IMR-90 (cell line): ENCODE measurements at regions not wholly inside any gene's neighbourhood (a gene's known extent, or its start where the extent isn't known, plus 50 kb on each side); places are given as distances from the start of the nearest gene placed in this dataset.

Experiments
- ATAC-seq: fragments of 200-7000 bp; cut with Tn5 transposase; 2 replicates; pipeline ENCODE4 v1.9.1; 2020; ENCODE audit warnings: low read depth, mild to moderate bottlenecking, moderate library complexity
- BruUV-seq: library from RNA; stranded (reverse); fragments of 400-500 nt; replicated peaks from 2 replicates; lab custom pipeline; 2021; lab: Mats Ljungman, UMichigan
- CTCF ChIA-PET: fragments of 300-600 bp; formaldehyde crosslinking; extraction: SDS; loops from one replicate; lab custom pipeline; 2021; ENCODE audit warnings: antibody characterized with exemption; lab: Yijun Ruan, JAX
- POLR2A ChIA-PET: fragments of 300-600 bp; sonication (Branson Sonifier 250); formaldehyde crosslinking; loops from one replicate; lab custom pipeline; 2022; ENCODE audit warnings: antibody characterized with exemption; ENCODE audit not compliant: unreplicated experiment; lab: Charles Lee
- DNase-seq: peaks from one replicate; pipeline ENCODE4 v3.0.0; 2013
- H2AFZ ChIP-seq: replicated peaks from 2 replicates; pipeline ENCODE3; 2013; ENCODE audit warnings: low read length, mild to moderate bottlenecking; ENCODE audit not compliant: poor library complexity
- H2AK5ac ChIP-seq: 2 replicates; pipeline ENCODE4 v1.6.1; 2013; ENCODE audit warnings: low read depth, low read length, inconsistent platforms
- H2AK9ac ChIP-seq: replicated peaks from 2 replicates; pipeline ENCODE3; 2013; ENCODE audit warnings: mild to moderate bottlenecking, low read depth, low read length, moderate library complexity; ENCODE audit not compliant: poor library complexity
- H2BK120ac ChIP-seq: 2 replicates; pipeline ENCODE4 v1.6.1; 2013; ENCODE audit warnings: low read depth, low read length, inconsistent platforms
- H2BK15ac ChIP-seq: 3 replicates; pipeline ENCODE4 v1.6.1; 2013; ENCODE audit warnings: low read depth, low read length, inconsistent platforms
- H2BK20ac ChIP-seq: 2 replicates; pipeline ENCODE4 v1.6.1; 2013; ENCODE audit warnings: low read depth, mild to moderate bottlenecking, inconsistent platforms, low read length, moderate library complexity
- H2BK5ac ChIP-seq: 2 replicates; pipeline ENCODE4 v1.6.1; 2013; ENCODE audit warnings: mild to moderate bottlenecking, low read depth, low read length, inconsistent platforms; ENCODE audit not compliant: poor library complexity, severe bottlenecking
- H3K14ac ChIP-seq: replicated peaks from 2 replicates; pipeline ENCODE4 v1.6.1; 2013; ENCODE audit warnings: low read depth, low read length, inconsistent platforms
- H3K18ac ChIP-seq: 2 replicates; pipeline ENCODE4 v1.6.1; 2013; ENCODE audit warnings: low read depth, low read length, control low read depth
- H3K23ac ChIP-seq: 2 replicates; pipeline ENCODE4 v1.6.1; 2013; ENCODE audit warnings: low read depth, low read length, inconsistent platforms
- H3K27ac ChIP-seq: 2 replicates; pipeline ENCODE4 v1.5.1; 2013; ENCODE audit warnings: mild to moderate bottlenecking, control low read depth, low read length; ENCODE audit not compliant: insufficient read depth
- H3K27me3 ChIP-seq: 2 replicates; pipeline ENCODE4 v1.6.1; 2013; ENCODE audit warnings: low read length; ENCODE audit not compliant: control insufficient read depth, insufficient read depth
- H3K36me3 ChIP-seq: 2 replicates; pipeline ENCODE4 v1.6.1; 2013; ENCODE audit warnings: low read length, mixed read lengths; ENCODE audit not compliant: control insufficient read depth, insufficient read depth
- H3K4ac ChIP-seq: 2 replicates; pipeline ENCODE4 v1.6.1; 2013; ENCODE audit warnings: low read depth, low read length, inconsistent platforms
- H3K4me1 ChIP-seq: 2 replicates; pipeline ENCODE4 v1.6.1; 2013; ENCODE audit warnings: low read length, mixed read lengths; ENCODE audit not compliant: control insufficient read depth, insufficient read depth
- H3K4me2 ChIP-seq: 2 replicates; pipeline ENCODE4 v1.6.1; 2013; ENCODE audit warnings: low read depth, mild to moderate bottlenecking, control low read depth, low read length, moderate library complexity
- H3K4me3 ChIP-seq: 2 replicates; pipeline ENCODE4 v1.5.1; 2013; ENCODE audit warnings: low read depth, mild to moderate bottlenecking, control low read depth, low read length, moderate library complexity; ENCODE audit not compliant: insufficient read depth
- H3K56ac ChIP-seq: 2 replicates; pipeline ENCODE4 v1.6.1; 2013; ENCODE audit warnings: low read length, inconsistent platforms; ENCODE audit not compliant: insufficient read depth; ENCODE audit errors: extremely low read depth
- H3K79me1 ChIP-seq, 2 experiments: 2 replicates each; pipeline ENCODE4 v1.6.1; 2013; ENCODE audit warnings: low read length in 2 of 2, inconsistent platforms in 1 of 2, low read depth in 1 of 2
- H3K9ac ChIP-seq: 2 replicates; pipeline ENCODE4 v1.6.1; 2013; ENCODE audit warnings: low read depth, low read length, control low read depth
- H3K9me1 ChIP-seq: 2 replicates; pipeline ENCODE4 v1.6.1; 2013; ENCODE audit warnings: low read length, inconsistent platforms; ENCODE audit not compliant: insufficient read depth
- H3K9me3 ChIP-seq: 2 replicates; pipeline ENCODE4 v1.6.1; 2013; ENCODE audit warnings: low read length; ENCODE audit not compliant: control insufficient read depth, insufficient read depth
- H4K20me1 ChIP-seq: 2 replicates; pipeline ENCODE4 v1.6.1; 2013; ENCODE audit warnings: low read length, inconsistent platforms; ENCODE audit not compliant: insufficient read depth
- H4K5ac ChIP-seq: 2 replicates; pipeline ENCODE4 v1.6.1; 2013; ENCODE audit warnings: mild to moderate bottlenecking, low read depth, low read length, control low read depth
- H4K8ac ChIP-seq, 2 experiments: 2 replicates each; pipeline ENCODE4 v1.6.1; 2013; ENCODE audit warnings: low read depth in 2 of 2, low read length in 2 of 2, control low read depth in 1 of 2, inconsistent platforms in 1 of 2
- H4K91ac ChIP-seq: 2 replicates; pipeline ENCODE4 v1.6.1; 2013; ENCODE audit warnings: low read depth, low read length, inconsistent platforms; ENCODE audit not compliant: insufficient read depth
- BHLHE40 ChIP-seq: fragments of 150-350 bp; IDR thresholded peaks from 2 replicates; pipeline ENCODE4 v1.6.1; 2016; ENCODE audit warnings: mild to moderate bottlenecking, low read depth, low read length
- CEBPB ChIP-seq: IDR thresholded peaks from 2 replicates; pipeline ENCODE4 v1.6.1; 2012; ENCODE audit warnings: low read depth, low read length, improper control_type of control experiment
- CHD1 ChIP-seq: IDR thresholded peaks from 2 replicates; pipeline ENCODE4 v1.6.1; 2012; ENCODE audit warnings: low read depth, low read length, improper control_type of control experiment
- ELK1 ChIP-seq: fragments of 150-350 bp; IDR thresholded peaks from 2 replicates; pipeline ENCODE4 v1.6.1; 2016; ENCODE audit warnings: low read depth, mild to moderate bottlenecking, low read length, moderate library complexity, borderline replicate concordance
- MXI1 ChIP-seq: IDR thresholded peaks from 2 replicates; pipeline ENCODE4 v1.6.1; 2012; ENCODE audit warnings: low read depth, mild to moderate bottlenecking, low read length, moderate library complexity, borderline replicate concordance
- NFE2L2 ChIP-seq: fragments of 150-350 bp; IDR thresholded peaks from 2 replicates; pipeline ENCODE4 v1.6.1; 2016; ENCODE audit warnings: low read depth, mild to moderate bottlenecking, low read length
- RFX5 ChIP-seq: IDR thresholded peaks from 2 replicates; pipeline ENCODE4 v1.8.0; 2012; ENCODE audit warnings: low read depth, mild to moderate bottlenecking, low read length, moderate library complexity
- SMC3 ChIP-seq: fragments of 150-350 bp; IDR thresholded peaks from 2 replicates; pipeline ENCODE4 v1.6.1; 2016; ENCODE audit warnings: low read depth, mild to moderate bottlenecking, antibody characterized with exemption, low read length, moderate library complexity
- WGBS, 2 experiments: methylation state at CpG; one replicate each; pipeline versions ENCODE4 v1.1.5 to v1.1.7; 2013; ENCODE audit warnings: missing lambda C conversion rate in 2 of 2; ENCODE audit not compliant: insufficient read length in 1 of 2; ENCODE audit errors: extremely low coverage in 2 of 2; 5-methylcytosine and 5-hydroxymethylcytosine counted together
- dilution Hi-C: fragments of 300-500 bp; cut with HindIII; formaldehyde crosslinking; loops from one replicate; pipeline ENCODE4 v1.14.3; 2018; ENCODE audit warnings: low sequenced_read_pairs; ENCODE audit not compliant: unreplicated experiment
- in situ Hi-C: fragments of 300-500 bp; cut with MboI; formaldehyde crosslinking; loops from 3 replicates; pipeline ENCODE4 v1.14.3; 2019; ENCODE audit warnings: low sequenced_read_pairs, inconsistent platforms, mixed read lengths
- intact Hi-C: fragments of 100-400 bp; cut with micrococcal nuclease; formaldehyde crosslinking; loops from 2 replicates; pipeline ENCODE4 v1.10.0; 2022

- no peak for DNase-seq
- H3K9ac ChIP-seq: no peak overlapping the region
- TF ChIP-seq MXI1 (no peak), NFE2L2 (no peak), BHLHE40 (no peak), RFX5 (no peak), SMC3 (no peak), ELK1 (no peak), CEBPB (no peak), CHD1 (no peak)
- dilution Hi-C loops (no loop called here), intact Hi-C loops (no loop called here), in situ Hi-C loops (no loop called here)
- H2BK5ac ChIP-seq: no peak overlapping the region
- H3K56ac ChIP-seq: no peak overlapping the region
- H2BK20ac ChIP-seq: no peak overlapping the region
- no peaks in the 10 kb centered on the region for H3K79me1 ChIP-seq
- H3K18ac ChIP-seq: no peak overlapping the region
- no peak overlapping the region for H4K91ac ChIP-seq
- H3K9me1 ChIP-seq: no peaks in the 10 kb centered on the region
- no peak overlapping the region for H3K4ac ChIP-seq
- no peak overlapping the region for H2BK15ac ChIP-seq
- no peak overlapping the region for H4K8ac ChIP-seq
- no CpG with 5 or more reads among the region's 2 CpGs for WGBS, 2 experiments
- CTCF ChIA-PET: no interaction called here
- no TSS peak for BruUV-seq
- H3K4me2 ChIP-seq: no peak overlapping the region
- H2AK5ac ChIP-seq: no peak overlapping the region
- peaks cover 14% of the 10 kb centered on the region for H3K9me3 ChIP-seq
- no peak overlapping the region for H2AK9ac ChIP-seq
- no peak overlapping the region for H2AFZ ChIP-seq
- no peak overlapping the region for H3K27ac ChIP-seq
- H3K14ac ChIP-seq: no peak overlapping the region
- no peak overlapping the region for H3K23ac ChIP-seq
- no peaks in the 10 kb centered on the region for H4K20me1 ChIP-seq
- no peak overlapping the region for H3K4me3 ChIP-seq
- no peaks in the 10 kb centered on the region for H3K27me3 ChIP-seq
- no peak for ATAC-seq
- H2BK120ac ChIP-seq: no peak overlapping the region
- H4K5ac ChIP-seq: no peak overlapping the region
- POLR2A ChIA-PET: no interaction called here
- no peaks in the 10 kb centered on the region for H3K4me1 ChIP-seq
- no peaks in the 10 kb centered on the region for H3K36me3 ChIP-seq
These were observed 401.1 kb upstream of the NFIA start for GRCh38 chr1:60681095-60681860.
